ENCODE measurements at regions not wholly inside any gene's neighbourhood (a gene's known extent, or its start where the extent isn't known, plus 50 kb on each side); places are given as distances from the start of the nearest gene placed in this dataset.

DNA sequence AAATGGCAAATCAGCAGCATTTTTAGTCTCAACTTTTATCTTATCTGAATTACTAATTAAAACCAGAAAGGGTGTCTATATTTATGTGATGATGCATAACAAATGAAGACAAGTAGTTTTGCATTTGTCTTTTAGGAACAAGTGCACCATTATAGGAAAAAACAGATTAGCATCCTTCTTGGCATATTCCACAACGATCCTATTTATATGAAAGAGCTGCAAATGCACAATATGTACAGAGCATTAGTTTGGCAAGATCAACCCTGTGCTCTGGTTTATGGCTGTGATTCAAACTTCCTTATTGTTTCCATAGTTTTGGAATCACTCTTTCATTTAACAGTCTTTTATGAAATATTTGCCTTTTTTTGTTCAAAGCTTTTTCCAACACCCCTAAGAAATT, 486.8 kb downstream of the KCNH5 start:
- H3K4me3 ChIP-seq, result no peak overlapping the region
- no peak for DNase-seq (ENCODE audit: low spot score)
- TF ChIP-seq, protein P1, sequence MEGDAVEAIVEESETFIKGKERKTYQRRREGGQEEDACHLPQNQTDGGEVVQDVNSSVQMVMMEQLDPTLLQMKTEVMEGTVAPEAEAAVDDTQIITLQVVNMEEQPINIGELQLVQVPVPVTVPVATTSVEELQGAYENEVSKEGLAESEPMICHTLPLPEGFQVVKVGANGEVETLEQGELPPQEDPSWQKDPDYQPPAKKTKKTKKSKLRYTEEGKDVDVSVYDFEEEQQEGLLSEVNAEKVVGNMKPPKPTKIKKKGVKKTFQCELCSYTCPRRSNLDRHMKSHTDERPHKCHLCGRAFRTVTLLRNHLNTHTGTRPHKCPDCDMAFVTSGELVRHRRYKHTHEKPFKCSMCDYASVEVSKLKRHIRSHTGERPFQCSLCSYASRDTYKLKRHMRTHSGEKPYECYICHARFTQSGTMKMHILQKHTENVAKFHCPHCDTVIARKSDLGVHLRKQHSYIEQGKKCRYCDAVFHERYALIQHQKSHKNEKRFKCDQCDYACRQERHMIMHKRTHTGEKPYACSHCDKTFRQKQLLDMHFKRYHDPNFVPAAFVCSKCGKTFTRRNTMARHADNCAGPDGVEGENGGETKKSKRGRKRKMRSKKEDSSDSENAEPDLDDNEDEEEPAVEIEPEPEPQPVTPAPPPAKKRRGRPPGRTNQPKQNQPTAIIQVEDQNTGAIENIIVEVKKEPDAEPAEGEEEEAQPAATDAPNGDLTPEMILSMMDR (IDR thresholded peaks at IDR 0.05), result no peak
- H3K27ac ChIP-seq, result no peak overlapping the region

DNA sequence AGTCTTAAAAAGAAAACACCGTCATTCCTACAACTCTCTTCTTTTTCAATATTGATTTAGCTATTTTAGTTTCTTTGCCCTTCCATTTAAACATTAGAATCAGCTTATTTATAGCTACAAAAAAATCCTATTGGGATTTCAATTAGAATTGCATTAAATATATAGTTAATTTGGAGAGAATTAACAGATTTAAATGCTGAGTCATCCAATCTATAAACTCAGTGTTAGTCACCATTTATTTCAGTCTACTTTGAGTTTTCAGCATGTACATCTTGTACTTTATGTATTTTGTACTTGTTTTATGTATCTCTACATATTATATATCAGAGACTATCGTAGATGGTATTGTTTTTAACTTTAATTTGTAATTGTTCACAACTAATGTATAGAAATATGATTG, 460.0 kb downstream of the KCNH5 start:
- H3K27ac ChIP-seq, result no peak overlapping the region
- TF ChIP-seq, protein P1 (IDR thresholded peaks at IDR 0.05), result no peak
- DNase-seq (ENCODE audit: low spot score), result no peak
- H3K4me3 ChIP-seq, result no peak overlapping the region

DNA sequence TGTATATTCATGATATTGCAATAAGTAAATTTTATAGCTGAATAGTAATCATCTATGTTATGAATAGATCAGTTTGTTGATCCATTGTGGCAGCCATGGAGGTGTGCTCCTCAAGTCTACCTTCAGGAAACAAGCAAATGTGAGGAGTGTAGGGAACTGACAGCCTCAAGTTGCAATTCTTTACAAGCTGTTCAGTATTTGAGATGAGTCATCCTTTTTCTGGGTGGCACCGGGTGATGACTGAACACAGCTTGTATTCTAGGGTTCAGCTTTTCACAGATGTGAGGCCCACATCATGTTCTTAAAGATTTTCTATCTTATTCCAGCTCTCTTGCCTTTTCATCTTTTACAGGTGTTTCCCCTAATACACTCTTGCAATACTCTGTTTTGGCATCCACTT, 452.4 kb downstream of the KCNH5 start:
- TF ChIP-seq, protein P1 (IDR thresholded peaks at IDR 0.05), result no peak
- DNase-seq (ENCODE audit: low spot score), result no peak
- no peak overlapping the region for H3K4me3 ChIP-seq
- H3K27ac ChIP-seq, result no peak overlapping the region

DNA sequence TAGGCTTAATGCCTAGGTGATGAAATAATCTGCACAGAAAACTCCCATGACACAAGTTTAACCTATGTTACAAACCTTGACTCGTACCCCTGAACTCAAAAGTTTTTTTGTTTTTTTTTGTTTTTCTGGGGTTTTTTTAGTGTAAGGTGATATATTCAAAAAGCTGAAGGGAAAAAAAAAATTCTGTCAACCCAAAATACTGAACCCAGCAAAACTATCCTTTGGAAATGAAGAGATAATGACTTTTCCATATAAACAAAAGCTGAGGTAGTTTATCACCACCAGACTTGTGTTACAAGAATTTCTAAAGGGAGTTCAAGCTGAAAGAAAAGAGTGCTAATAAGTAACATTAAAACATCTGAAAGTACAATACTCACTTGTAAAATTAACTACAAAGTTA, 448.1 kb downstream of the KCNH5 start:
- no peak overlapping the region for H3K4me3 ChIP-seq
- H3K27ac ChIP-seq, result no peak overlapping the region
- TF ChIP-seq, protein P1 (IDR thresholded peaks at IDR 0.05), result no peak
- DNase-seq (ENCODE audit: low spot score), result no peak

DNA sequence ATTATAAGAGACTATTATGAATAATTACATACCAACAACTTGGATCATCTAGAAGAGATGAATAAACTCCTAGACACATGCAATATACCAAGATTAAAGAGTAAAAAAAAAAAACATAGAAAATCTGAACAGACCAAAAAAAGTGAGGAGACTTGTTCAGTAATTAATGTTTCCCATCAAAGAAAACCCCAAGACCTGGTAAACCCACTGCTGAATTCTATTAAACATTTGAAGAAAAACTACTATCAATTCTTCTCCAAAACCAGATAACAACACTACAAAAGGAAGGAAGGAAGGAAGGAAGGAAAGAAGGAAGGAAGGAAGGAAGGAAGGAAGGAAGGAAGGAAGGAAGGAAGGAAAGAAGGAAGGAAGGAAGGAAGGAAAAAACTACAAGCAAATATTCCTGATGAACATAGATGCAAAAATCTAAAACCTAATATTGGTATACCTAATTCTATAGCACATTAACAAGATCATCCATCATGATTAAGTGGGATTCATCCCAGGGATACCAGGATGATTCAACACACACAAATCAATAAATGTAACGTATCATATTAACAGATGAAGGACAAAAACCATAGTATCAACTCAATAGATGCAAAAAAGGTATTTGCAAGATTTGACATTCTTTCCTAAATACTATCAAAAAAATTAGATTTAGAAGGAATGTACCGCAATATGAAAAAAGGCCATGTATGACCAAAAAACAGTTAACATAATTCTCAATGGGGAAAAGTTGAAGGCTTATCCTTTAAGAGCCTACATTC, 445.5 kb downstream of the KCNH5 start:
- TF ChIP-seq, protein P1 (IDR thresholded peaks at IDR 0.05), result no peak

DNA sequence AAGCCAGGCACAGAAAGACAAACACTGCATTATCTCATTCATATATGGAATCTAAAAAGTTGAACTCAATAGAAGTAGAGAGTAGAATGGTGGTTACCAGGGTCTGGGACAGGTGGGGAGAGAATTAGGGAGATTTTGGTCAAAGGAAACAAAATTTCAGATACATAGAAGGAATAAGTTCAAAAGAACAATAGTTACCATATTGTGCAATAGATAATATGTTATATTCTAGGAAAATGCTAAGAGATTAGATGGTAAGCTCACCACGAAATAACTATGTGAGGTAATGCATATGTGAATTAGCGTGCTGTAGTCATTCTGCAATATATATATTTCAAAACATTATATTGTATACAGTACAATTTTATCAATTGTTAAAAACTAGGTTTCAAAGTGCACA, 442.5 kb downstream of the KCNH5 start:
- no peak for DNase-seq (ENCODE audit: low spot score)
- TF ChIP-seq, protein P1 (IDR thresholded peaks at IDR 0.05), result no peak
- no peak overlapping the region for H3K4me3 ChIP-seq
- H3K27ac ChIP-seq, result no peak overlapping the region

More for the DNA sequence above, 445.5 kb downstream of the KCNH5 start:
- Histone ChIP-seq H3K27ac (no peak overlapping the region), H3K4me3 (no peak overlapping the region)
- no peak for DNase-seq (ENCODE audit: low spot score)

DNA sequence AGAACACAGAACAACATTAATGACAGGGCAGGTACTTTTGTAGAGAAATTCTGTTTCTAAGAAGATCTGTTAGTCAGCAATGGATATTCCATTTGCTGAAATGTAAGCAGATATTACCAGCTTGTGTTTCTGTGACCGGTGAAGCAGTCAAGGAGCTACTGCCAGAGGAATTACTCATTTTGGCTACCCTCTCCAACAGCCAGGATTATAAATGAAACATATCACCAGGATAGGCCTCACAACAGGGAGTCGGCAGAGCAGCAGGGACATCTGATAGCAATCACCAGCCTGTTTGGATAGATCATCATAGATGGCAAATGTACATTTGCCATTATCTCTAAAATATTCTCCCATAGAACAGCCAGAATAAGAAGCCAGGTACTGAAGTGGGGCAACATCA, 440.7 kb downstream of the KCNH5 start:
- no peak for DNase-seq (ENCODE audit: low spot score)
- Histone ChIP-seq H3K4me3 (no peak overlapping the region), H3K27ac (no peak overlapping the region)
- TF ChIP-seq, protein P1 (IDR thresholded peaks at IDR 0.05), result no peak
